Immature natural killer cell (primary cell): ENCODE measurements at regions not wholly inside any gene's neighbourhood (a gene's known extent, or its start where the extent isn't known, plus 50 kb on each side); places are given as distances from the start of the nearest gene placed in this dataset.
"Not testable (repeated sequence)": the region's sequence is repeated elsewhere in the genome, so short reads cannot be mapped to it uniquely, and the experiment has no call there.

ENCODE experiments used
- DNase-seq, 3 donors: peaks; one replicate each; pipeline ENCODE4 v3.0.0; 2022; ENCODE audit warnings: mixed read lengths in 1 of 3
- H3K27ac Mint-ChIP-seq, 6 donors: one replicate each; pipeline ENCODE4 v1.8.0; 2020; ENCODE audit warnings: mixed read lengths in 6 of 6, mild to moderate bottlenecking in 5 of 6, inconsistent platforms in 4 of 6, moderate library complexity in 3 of 6
- H3K27me3 Mint-ChIP-seq, 3 donors: one replicate each; pipeline ENCODE4 v1.8.0; 2020 to 2021; ENCODE audit warnings: low read depth in 3 of 3, mild to moderate bottlenecking in 3 of 3, mixed read lengths in 3 of 3, moderate library complexity in 3 of 3, inconsistent platforms in 1 of 3
- H3K36me3 Mint-ChIP-seq, 3 donors: one replicate each; pipeline ENCODE4 v1.8.0; 2020; ENCODE audit warnings: mixed read lengths in 3 of 3, inconsistent platforms in 2 of 3, mild to moderate bottlenecking in 2 of 3
- H3K4me1 Mint-ChIP-seq, 2 donors: one replicate each; pipeline ENCODE4 v1.8.0; 2020; ENCODE audit warnings: inconsistent platforms in 2 of 2, mild to moderate bottlenecking in 2 of 2, mixed read lengths in 2 of 2, moderate library complexity in 1 of 2
- H3K4me3 Mint-ChIP-seq, 5 donors: one replicate each; pipeline ENCODE4 v1.8.0; 2020; ENCODE audit warnings: mild to moderate bottlenecking in 5 of 5, mixed read lengths in 5 of 5, inconsistent platforms in 3 of 5, moderate library complexity in 3 of 5
- H3K9me3 Mint-ChIP-seq, 6 donors: one replicate each; pipeline ENCODE4 v1.8.0; 2020; ENCODE audit warnings: mild to moderate bottlenecking in 6 of 6, mixed read lengths in 6 of 6, inconsistent platforms in 4 of 6, moderate library complexity in 3 of 6

DNA sequence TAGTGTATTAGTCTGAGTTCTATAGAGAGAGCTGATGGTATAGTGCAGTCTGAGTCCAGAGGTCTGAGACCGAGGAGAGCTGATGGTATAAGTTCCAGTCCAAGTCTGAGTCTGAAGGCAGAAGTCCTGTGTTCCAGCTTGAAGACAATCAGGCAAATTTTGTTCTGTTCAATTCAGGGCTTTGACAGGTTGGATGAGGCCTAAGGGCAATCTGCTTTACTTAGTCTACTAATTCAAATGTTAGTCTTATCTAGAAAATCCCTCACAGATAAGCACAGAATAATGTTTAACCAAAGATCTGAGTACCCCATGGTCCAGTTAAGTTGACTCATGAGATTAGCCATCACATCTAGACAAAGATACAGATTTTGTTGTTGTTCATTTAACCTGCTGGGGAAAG lies 303.0 kb upstream of the KLF4 start:
- no peak overlapping the region for H3K27ac Mint-ChIP-seq
- peaks cover 0 to 1% (median 0%) of the 10 kb centered on the region in 3 donors for H3K27me3 Mint-ChIP-seq
- no peaks in the 10 kb centered on the region for H3K4me1 Mint-ChIP-seq
- peaks cover 0 to 12% (median 0%) of the 10 kb centered on the region in 6 donors for H3K9me3 Mint-ChIP-seq
- H3K4me3 Mint-ChIP-seq, result no peak overlapping the region
- H3K36me3 Mint-ChIP-seq, result no peaks in the 10 kb centered on the region
- no peak for DNase-seq

DNA sequence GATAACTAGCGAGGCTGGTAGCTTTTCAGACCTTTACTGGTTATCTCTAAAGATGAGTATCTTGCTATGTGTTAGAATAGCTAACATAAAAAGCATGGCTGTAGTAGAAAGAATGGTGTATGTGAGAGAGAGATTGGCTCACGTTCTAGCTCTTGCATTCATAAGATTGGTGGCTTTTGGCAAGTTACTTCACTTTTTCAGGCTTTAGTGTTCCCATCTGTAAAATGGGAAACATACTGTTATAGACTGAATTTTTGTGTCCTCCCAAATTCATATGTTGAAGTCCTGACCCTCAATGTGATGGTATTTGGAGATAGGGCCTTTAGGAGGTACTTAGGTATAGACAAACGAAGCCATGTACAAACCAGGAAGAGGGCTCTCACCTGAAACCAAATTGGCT lies 302.4 kb upstream of the KLF4 start:
- Mint-ChIP-seq H3K36me3 (no peaks in the 10 kb centered on the region), H3K4me1 (no peaks in the 10 kb centered on the region), H3K9me3 (peaks cover 0 to 9% (median under 1%) of the 10 kb centered on the region in 6 donors), H3K4me3 (no peak overlapping the region), H3K27ac (no peak overlapping the region), H3K27me3 (peaks cover 0 to 2% (median 1%) of the 10 kb centered on the region in 3 donors)
- DNase-seq, result no peak

- Mint-ChIP-seq H3K4me1 (no peaks in the 10 kb centered on the region), H3K27ac (no peak overlapping the region), H3K9me3 (peaks cover 0 to 4% (median under 1%) of the 10 kb centered on the region in 6 donors), H3K27me3 (peaks cover 0 to 6% (median 0%) of the 10 kb centered on the region in 3 donors), H3K4me3 (no peak overlapping the region), H3K36me3 (no peaks in the 10 kb centered on the region)
- no peak for DNase-seq
Measured at GRCh38 chr9:107789001-107789700, 299.6 kb upstream of the KLF4 start.

GRCh38 chr9:107786561-107786960 lies 297.0 kb upstream of the KLF4 start:
- H3K4me3 Mint-ChIP-seq, result no peak overlapping the region
- H3K9me3 Mint-ChIP-seq, result peaks cover 0 to 5% (median 0%) of the 10 kb centered on the region in 6 donors
- H3K36me3 Mint-ChIP-seq, result no peaks in the 10 kb centered on the region
- peaks cover 2 to 10% of the 10 kb centered on the region in 2 donors for H3K4me1 Mint-ChIP-seq
- no peak for DNase-seq
- no peak overlapping the region for H3K27ac Mint-ChIP-seq
- H3K27me3 Mint-ChIP-seq, result peaks cover 0 to 6% (median 0%) of the 10 kb centered on the region in 3 donors

- no peak overlapping the region for H3K27ac Mint-ChIP-seq
- H3K27me3 Mint-ChIP-seq, result peaks cover 0 to 6% (median 0%) of the 10 kb centered on the region in 3 donors
- peaks cover 0 to 3% (median 0%) of the 10 kb centered on the region in 6 donors for H3K9me3 Mint-ChIP-seq
- no peaks in the 10 kb centered on the region for H3K36me3 Mint-ChIP-seq
- H3K4me3 Mint-ChIP-seq, result no peak overlapping the region
- H3K4me1 Mint-ChIP-seq, result peaks cover 2 to 10% of the 10 kb centered on the region in 2 donors
- no peak for DNase-seq
Measured at GRCh38 chr9:107784235-107784958, 294.8 kb upstream of the KLF4 start.

- no peak overlapping the region for H3K4me3 Mint-ChIP-seq
- H3K9me3 Mint-ChIP-seq, result peaks cover 0 to 3% (median 0%) of the 10 kb centered on the region in 6 donors
- peaks cover 2 to 10% of the 10 kb centered on the region in 2 donors for H3K4me1 Mint-ChIP-seq
- no peak for DNase-seq
- H3K36me3 Mint-ChIP-seq, result no peaks in the 10 kb centered on the region
- no peak overlapping the region for H3K27ac Mint-ChIP-seq
- H3K27me3 Mint-ChIP-seq, result peaks cover 0 to 6% (median 0%) of the 10 kb centered on the region in 3 donors
Measured at GRCh38 chr9:107782789-107783188, 293.2 kb upstream of the KLF4 start.

- Mint-ChIP-seq H3K27ac (no peak overlapping the region), H3K9me3 (peaks cover 0 to 3% (median 0%) of the 10 kb centered on the region in 6 donors), H3K4me3 (no peak overlapping the region), H3K27me3 (peaks cover 0 to 6% (median 0%) of the 10 kb centered on the region in 3 donors), H3K36me3 (no peaks in the 10 kb centered on the region), H3K4me1 (peaks cover 2 to 10% of the 10 kb centered on the region in 2 donors)
- DNase-seq, result no peak
Measured at GRCh38 chr9:107782381-107782780, 292.8 kb upstream of the KLF4 start.

GRCh38 chr9:107780960-107781359 lies 291.4 kb upstream of the KLF4 start:
- Mint-ChIP-seq H3K4me1 (peaks cover 2 to 10% of the 10 kb centered on the region in 2 donors), H3K9me3 (peaks cover 0 to 3% (median 0%) of the 10 kb centered on the region in 6 donors), H3K27me3 (peaks cover 0 to 1% (median 0%) of the 10 kb centered on the region in 3 donors), H3K36me3 (no peaks in the 10 kb centered on the region), H3K27ac (no peak overlapping the region), H3K4me3 (no peak overlapping the region)
- DNase-seq, result no peak

GRCh38 chr9:107779731-107780130 lies 290.2 kb upstream of the KLF4 start:
- H3K4me3 Mint-ChIP-seq, result no peak overlapping the region

GRCh38 chr9:107778661-107779060 lies 289.1 kb upstream of the KLF4 start:
- Mint-ChIP-seq H3K27ac (no peak overlapping the region), H3K4me1 (peaks cover 2 to 10% of the 10 kb centered on the region in 2 donors), H3K9me3 (peaks cover 0 to 4% (median 2%) of the 10 kb centered on the region in 6 donors), H3K4me3 (no peak overlapping the region), H3K27me3 (peaks cover 0 to 2% (median 0%) of the 10 kb centered on the region in 3 donors), H3K36me3 (no peaks in the 10 kb centered on the region)
- no peak for DNase-seq

More at GRCh38 chr9:107779731-107780130, 290.2 kb upstream of the KLF4 start:
- no peaks in the 10 kb centered on the region for H3K27me3 Mint-ChIP-seq
- peaks cover 0 to 3% (median 0%) of the 10 kb centered on the region in 6 donors for H3K9me3 Mint-ChIP-seq
- H3K36me3 Mint-ChIP-seq, result no peaks in the 10 kb centered on the region
- H3K4me1 Mint-ChIP-seq, result peaks cover 2 to 10% of the 10 kb centered on the region in 2 donors
- DNase-seq, result no peak
- no peak overlapping the region for H3K27ac Mint-ChIP-seq

GRCh38 chr9:107774099-107774498 lies 284.5 kb upstream of the KLF4 start:
- H3K36me3 Mint-ChIP-seq, result not testable (repeated sequence)

GRCh38 chr9:107772988-107773387 lies 283.4 kb upstream of the KLF4 start:
- Mint-ChIP-seq H3K4me1 (no peaks in the 10 kb centered on the region), H3K9me3 (peaks cover 0 to 7% (median 3%) of the 10 kb centered on the region in 6 donors), H3K36me3 (no peaks in the 10 kb centered on the region), H3K27me3 (peaks cover 0 to 2% (median 1%) of the 10 kb centered on the region in 3 donors), H3K27ac (no peak overlapping the region), H3K4me3 (no peak overlapping the region)
- no peak for DNase-seq

More at GRCh38 chr9:107774099-107774498, 284.5 kb upstream of the KLF4 start:
- not testable (repeated sequence) for H3K9me3 Mint-ChIP-seq, H3K27ac Mint-ChIP-seq, H3K4me3 Mint-ChIP-seq, H3K27me3 Mint-ChIP-seq, DNase-seq, H3K4me1 Mint-ChIP-seq

DNA sequence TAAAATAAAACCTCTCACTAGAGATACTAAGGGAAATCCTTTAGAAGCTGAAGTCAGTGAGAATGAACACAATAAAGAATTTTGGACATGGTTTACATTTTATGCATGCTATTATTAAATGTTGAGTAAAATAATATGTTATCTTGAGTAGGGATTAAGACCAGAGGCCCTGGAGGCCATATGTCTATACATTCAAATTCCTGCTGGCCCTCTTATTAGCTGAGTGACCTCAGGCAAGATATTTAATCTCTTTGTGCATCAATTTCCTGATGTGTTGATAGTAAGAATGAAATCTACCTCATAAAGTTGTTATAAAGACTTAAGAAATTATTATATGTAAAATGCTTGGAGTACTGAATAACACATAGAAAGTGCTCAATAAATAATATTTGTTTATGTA lies 281.1 kb upstream of the KLF4 start:
- H3K36me3 Mint-ChIP-seq, result no peaks in the 10 kb centered on the region
- H3K9me3 Mint-ChIP-seq, result peaks cover 0 to 7% (median 3%) of the 10 kb centered on the region in 6 donors

GRCh38 chr9:107768224-107768623 lies 278.7 kb upstream of the KLF4 start:
- Mint-ChIP-seq H3K27ac (no peak overlapping the region), H3K9me3 (peaks cover 0 to 6% (median 2%) of the 10 kb centered on the region in 6 donors)

More for the DNA sequence above, 281.1 kb upstream of the KLF4 start:
- no peak for DNase-seq
- Mint-ChIP-seq H3K27me3 (peaks cover 0 to 2% (median 1%) of the 10 kb centered on the region in 3 donors), H3K27ac (no peak overlapping the region), H3K4me3 (no peak overlapping the region), H3K4me1 (no peaks in the 10 kb centered on the region)

More at GRCh38 chr9:107768224-107768623, 278.7 kb upstream of the KLF4 start:
- no peak overlapping the region for H3K4me3 Mint-ChIP-seq
- no peaks in the 10 kb centered on the region for H3K36me3 Mint-ChIP-seq
- peaks cover 0 to 1% (median 0%) of the 10 kb centered on the region in 3 donors for H3K27me3 Mint-ChIP-seq
- no peaks in the 10 kb centered on the region for H3K4me1 Mint-ChIP-seq
- no peak for DNase-seq
